Omental fat pad (tissue), 3 donors: ENCODE measurements at regions not wholly inside any gene's neighbourhood (a gene's known extent, or its start where the extent isn't known, plus 50 kb on each side); places are given as distances from the start of the nearest gene placed in this dataset. TPM values are rescaled to one million over a fixed set of nuclear protein-coding genes. Genes with fewer than 3 reads are reported as not detected.

Source experiments
- ATAC-seq: fragments of 150-250 bp; one replicate; pipeline ENCODE4 v1.9.1; 2016; ENCODE audit warnings: mild to moderate bottlenecking, moderate library complexity; ENCODE audit not compliant: low FRiP score
- DNase-seq: peaks from one replicate; pipeline ENCODE4 v3.0.0-alpha.2; 2019; ENCODE audit warnings: low spot score
- small RNA-seq: library from RNA; depleted of rRNA; stranded (forward); fragments of <200 nt; gene quantifications from one replicate; pipeline ENCODE3, GENCODE V24; 2016
- TF ChIP-seq, protein P1 (sequence below), 3 donors: fragments of 450-650 bp; IDR thresholded peaks; one replicate each; pipeline ENCODE4 v1.5.1; 2016 to 2017; ENCODE audit warnings: antibody characterized with exemption in 3 of 3, mild to moderate bottlenecking in 3 of 3, moderate library complexity in 2 of 3

DNA sequence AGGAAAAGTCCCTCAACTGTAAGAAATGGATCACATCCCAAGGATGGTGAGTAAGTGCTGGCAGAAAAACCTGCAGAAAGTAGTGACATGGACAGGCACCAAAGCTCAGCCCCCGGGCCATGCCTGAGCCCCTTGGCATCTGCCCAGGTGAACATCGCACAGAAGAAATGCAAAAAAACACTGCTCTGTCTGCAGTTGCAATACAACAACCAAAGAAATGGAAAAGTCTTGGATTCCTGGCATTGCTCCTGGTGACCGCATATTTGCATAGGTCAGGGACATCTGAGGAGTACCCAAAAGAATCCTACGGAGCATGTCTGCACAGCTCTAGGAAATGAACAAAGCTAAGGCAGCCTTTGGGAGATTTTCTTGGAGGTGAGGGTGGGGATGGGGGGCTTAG, 63.1 kb upstream of the PTPRT start:
- ATAC-seq, result no peak
- TF ChIP-seq, protein P1, sequence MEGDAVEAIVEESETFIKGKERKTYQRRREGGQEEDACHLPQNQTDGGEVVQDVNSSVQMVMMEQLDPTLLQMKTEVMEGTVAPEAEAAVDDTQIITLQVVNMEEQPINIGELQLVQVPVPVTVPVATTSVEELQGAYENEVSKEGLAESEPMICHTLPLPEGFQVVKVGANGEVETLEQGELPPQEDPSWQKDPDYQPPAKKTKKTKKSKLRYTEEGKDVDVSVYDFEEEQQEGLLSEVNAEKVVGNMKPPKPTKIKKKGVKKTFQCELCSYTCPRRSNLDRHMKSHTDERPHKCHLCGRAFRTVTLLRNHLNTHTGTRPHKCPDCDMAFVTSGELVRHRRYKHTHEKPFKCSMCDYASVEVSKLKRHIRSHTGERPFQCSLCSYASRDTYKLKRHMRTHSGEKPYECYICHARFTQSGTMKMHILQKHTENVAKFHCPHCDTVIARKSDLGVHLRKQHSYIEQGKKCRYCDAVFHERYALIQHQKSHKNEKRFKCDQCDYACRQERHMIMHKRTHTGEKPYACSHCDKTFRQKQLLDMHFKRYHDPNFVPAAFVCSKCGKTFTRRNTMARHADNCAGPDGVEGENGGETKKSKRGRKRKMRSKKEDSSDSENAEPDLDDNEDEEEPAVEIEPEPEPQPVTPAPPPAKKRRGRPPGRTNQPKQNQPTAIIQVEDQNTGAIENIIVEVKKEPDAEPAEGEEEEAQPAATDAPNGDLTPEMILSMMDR (IDR thresholded peaks at IDR 0.05), result no peak
- DNase-seq, result no peak

DNA sequence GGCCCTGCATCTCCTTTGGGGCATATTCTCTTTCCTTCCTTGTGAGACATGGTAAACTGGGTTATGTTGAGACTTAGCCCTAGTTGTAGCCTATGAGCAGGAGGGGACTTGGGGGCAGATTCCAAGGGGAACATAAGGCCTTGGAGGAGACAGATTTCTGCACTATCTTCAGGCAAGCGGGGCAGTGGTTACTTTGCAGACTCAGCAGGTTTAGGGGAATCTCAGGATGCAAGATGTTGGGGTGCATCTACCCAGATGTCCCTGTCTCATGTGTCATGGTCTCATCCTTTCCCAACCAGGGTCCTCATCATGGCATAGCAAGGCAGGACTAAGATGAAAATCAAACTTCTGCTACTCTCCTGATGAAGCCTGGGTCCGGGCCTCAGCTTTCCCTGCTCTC, 58.6 kb upstream of the PTPRT start:
- TF ChIP-seq, protein P1 (IDR thresholded peaks at IDR 0.05), result no peak
- no peak for DNase-seq
- ATAC-seq, result no peak

DNA sequence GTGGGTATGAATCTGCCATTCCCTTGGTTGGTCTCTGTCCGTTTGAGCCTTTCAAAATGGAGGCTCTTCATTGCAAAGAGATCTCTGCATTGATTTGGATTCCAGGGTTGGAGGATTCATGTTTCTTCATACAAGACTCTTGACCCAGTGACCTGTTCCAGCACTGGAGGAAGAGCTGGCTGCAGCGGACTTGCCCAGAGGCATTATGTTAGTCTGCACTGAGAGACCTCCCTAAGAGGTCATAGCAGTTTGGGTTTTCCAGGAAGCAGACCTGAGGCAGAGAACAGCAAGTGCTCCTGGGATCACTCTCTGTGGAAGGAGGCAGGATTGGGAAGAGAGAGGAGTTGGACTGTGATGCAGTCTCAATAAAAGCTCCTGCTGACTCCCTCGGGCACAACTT, 57.7 kb upstream of the PTPRT start:
- DNase-seq, result no peak
- ATAC-seq, result no peak
- TF ChIP-seq, protein P1 (IDR thresholded peaks at IDR 0.05), result no peak

DNA sequence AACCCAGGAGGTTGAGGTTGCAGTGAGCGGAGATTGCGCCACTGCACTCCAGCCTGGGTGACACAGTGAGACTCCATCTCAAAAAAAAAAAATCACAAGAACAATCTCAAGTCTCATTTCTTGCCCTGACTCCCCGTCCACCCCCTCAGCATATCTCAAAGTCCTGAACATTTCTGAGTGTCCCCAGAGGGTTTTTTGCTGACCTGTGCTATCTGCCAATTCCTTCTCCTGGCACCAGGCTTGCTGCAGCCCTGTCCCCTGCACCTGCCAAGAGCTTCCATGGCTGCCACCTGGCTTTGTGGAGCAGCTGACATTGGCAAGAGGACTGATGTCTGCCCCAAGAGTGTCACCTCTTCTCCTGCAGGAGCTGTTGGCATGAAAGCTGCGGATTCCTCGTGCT, 54.9 kb upstream of the PTPRT start:
- ATAC-seq (no peak), DNase-seq (no peak)
- TF ChIP-seq, protein P1 (IDR thresholded peaks at IDR 0.05), result no peak

DNA sequence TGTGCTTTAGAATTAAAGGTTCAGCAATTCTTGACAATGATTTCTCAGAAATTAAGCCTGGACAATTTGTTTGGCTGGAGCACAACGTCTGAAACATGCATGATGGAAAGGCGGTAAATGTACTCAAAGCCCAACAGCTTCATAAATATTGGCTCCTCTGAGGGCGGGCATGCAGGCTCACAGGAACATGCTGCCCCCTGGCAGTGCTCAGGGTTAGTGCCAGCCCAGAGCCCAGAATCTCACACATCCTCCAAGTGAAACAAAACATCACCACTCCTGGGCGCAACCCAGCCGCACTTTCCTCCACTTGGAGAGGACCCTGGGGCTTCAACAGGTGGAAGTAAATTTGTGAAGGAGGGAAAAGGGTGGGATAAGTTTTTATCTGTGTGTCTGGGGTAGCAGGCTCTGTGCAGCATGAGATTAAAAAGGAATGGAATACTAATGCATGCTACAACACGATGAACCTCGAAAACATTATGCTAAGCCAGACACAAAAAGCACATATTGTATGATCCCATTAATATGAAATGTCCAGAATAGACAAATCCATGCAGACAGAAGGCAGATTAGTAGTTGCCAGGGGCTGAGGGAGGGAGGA, 54.1 kb upstream of the PTPRT start:
- ATAC-seq (no peak), DNase-seq (no peak)
- TF ChIP-seq, protein P1 (IDR thresholded peaks at IDR 0.05), result no peak

DNA sequence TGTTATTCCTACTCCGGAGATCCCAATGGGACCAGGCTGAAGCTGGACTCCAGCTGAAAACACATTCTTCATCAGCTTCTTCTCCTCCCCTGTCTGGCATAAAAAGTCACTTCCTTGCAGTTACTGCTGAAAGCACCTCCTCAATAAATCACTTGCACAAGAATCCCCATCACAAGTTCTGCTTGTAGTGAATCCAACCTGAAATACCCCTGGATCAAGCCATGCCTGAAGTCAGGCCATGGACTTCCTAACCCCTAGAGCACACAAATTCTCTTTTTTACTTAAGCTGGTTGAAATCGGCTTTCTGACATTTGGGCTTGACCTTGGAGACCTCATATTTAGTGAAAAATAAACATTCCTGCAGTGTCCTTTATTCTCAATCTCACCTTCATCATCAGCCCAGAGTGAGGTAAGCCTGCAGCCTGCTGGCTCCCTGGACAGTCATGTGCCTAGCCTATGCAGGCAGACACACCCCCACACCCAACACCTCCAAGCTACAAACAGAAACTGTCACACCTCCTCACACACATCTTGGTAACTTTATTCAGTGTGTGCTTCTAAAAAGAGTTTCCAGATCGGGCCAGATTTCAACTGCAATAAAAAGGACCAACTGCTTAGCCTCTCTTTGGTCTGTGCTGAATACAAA, 51.5 kb upstream of the PTPRT start:
- TF ChIP-seq, protein P1 (IDR thresholded peaks at IDR 0.05), result no peak
- ATAC-seq, result no peak
- DNase-seq, result no peak

Small RNA genes in the stretch of these regions (small RNA-seq; reads per million reads assigned to genes)
- not detected for gene RF00426
